ENCODE measurements at regions not wholly inside any gene's neighbourhood (a gene's known extent, or its start where the extent isn't known, plus 50 kb on each side); places are given as distances from the start of the nearest gene placed in this dataset.

GRCh38 chr18:56085551-56085950, 497.6 kb upstream of the TCF4 start:
- Histone ChIP-seq H3K9me3 (ENCODE audit: low read depth, low read length) (no peaks in the 10 kb centered on the region), H3K36me3 (ENCODE audit: insufficient read depth, low read length) (no peaks in the 10 kb centered on the region), H3K9ac (ENCODE audit: insufficient read length) (no peak overlapping the region), H3K4me3 (no peak overlapping the region), H3K27ac (no peak overlapping the region)
- DNase-seq (ENCODE audit: low read depth, low spot score) = no peak
- TF ChIP-seq POLR2AphosphoS5 (IDR thresholded peaks at IDR 0.05; ENCODE audit: borderline replicate concordance, low read depth, low read length) (no peak), EZH2 (IDR thresholded peaks at IDR 0.05) (no peak), FOXP2 (optimal IDR thresholded peaks at IDR 0.05; ENCODE audit: control extremely low read depth, extremely low read length, insufficient read depth) (no peak)

- Histone ChIP-seq H3K4me3 (no peak overlapping the region), H3K27ac (no peak overlapping the region), H3K36me3 (ENCODE audit: insufficient read depth, low read length) (no peaks in the 10 kb centered on the region), H3K9ac (ENCODE audit: insufficient read length) (no peak overlapping the region), H3K9me3 (ENCODE audit: low read depth, low read length) (no peaks in the 10 kb centered on the region)
- no peak for DNase-seq (ENCODE audit: low read depth, low spot score)
- TF ChIP-seq EZH2 (IDR thresholded peaks at IDR 0.05) (no peak), FOXP2 (optimal IDR thresholded peaks at IDR 0.05; ENCODE audit: control extremely low read depth, extremely low read length, insufficient read depth) (no peak), POLR2AphosphoS5 (IDR thresholded peaks at IDR 0.05; ENCODE audit: borderline replicate concordance, low read depth, low read length) (no peak)
Observed at GRCh38 chr18:56083523-56084287, 495.7 kb upstream of the TCF4 start.

- no peaks in the 10 kb centered on the region for H3K36me3 ChIP-seq (ENCODE audit: insufficient read depth, low read length)
- no peak overlapping the region for H3K27ac ChIP-seq
- no peak overlapping the region for H3K4me3 ChIP-seq
- H3K9ac ChIP-seq (ENCODE audit: insufficient read length) = no peak overlapping the region
- DNase-seq (ENCODE audit: low read depth, low spot score) = no peak
- no peaks in the 10 kb centered on the region for H3K9me3 ChIP-seq (ENCODE audit: low read depth, low read length)
- TF ChIP-seq EZH2 (IDR thresholded peaks at IDR 0.05) (no peak), POLR2AphosphoS5 (IDR thresholded peaks at IDR 0.05; ENCODE audit: borderline replicate concordance, low read depth, low read length) (no peak), FOXP2 (optimal IDR thresholded peaks at IDR 0.05; ENCODE audit: control extremely low read depth, extremely low read length, insufficient read depth) (no peak)
Observed at GRCh38 chr18:56083097-56083521, 495.1 kb upstream of the TCF4 start.

- no peak for DNase-seq (ENCODE audit: low read depth, low spot score)
- Histone ChIP-seq H3K9ac (ENCODE audit: insufficient read length) (no peak overlapping the region), H3K4me3 (no peak overlapping the region), H3K9me3 (ENCODE audit: low read depth, low read length) (no peaks in the 10 kb centered on the region), H3K27ac (no peak overlapping the region), H3K36me3 (ENCODE audit: insufficient read depth, low read length) (no peaks in the 10 kb centered on the region)
- no peak for TF ChIP-seq POLR2AphosphoS5 (IDR thresholded peaks at IDR 0.05; ENCODE audit: borderline replicate concordance, low read depth, low read length)
- no peak for TF ChIP-seq EZH2 (IDR thresholded peaks at IDR 0.05)
- no peak for TF ChIP-seq FOXP2 (optimal IDR thresholded peaks at IDR 0.05; ENCODE audit: control extremely low read depth, extremely low read length, insufficient read depth)
Observed at GRCh38 chr18:56076723-56077122, 488.7 kb upstream of the TCF4 start.

DNA sequence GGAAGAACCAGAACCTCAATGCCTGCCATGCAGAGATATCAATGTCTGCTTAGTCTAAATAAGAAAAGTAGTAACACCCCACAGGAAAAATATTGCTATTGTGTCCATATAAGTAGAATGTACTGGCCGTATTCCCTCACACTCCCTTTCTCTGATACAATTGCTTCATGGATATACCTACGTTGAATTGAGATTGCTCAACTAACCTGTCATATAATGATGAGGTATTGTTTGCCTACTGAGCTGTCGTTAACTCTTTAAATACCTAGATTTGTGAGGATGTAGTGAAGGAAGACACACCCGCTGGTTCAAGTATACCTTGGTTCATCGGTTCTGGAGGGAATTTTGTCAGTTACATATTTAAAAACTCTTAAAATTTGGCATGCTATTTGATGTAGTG, 480.7 kb upstream of the TCF4 start:
- no peak overlapping the region for H3K27ac ChIP-seq
- H3K9ac ChIP-seq (ENCODE audit: insufficient read length) = no peak overlapping the region
- H3K9me3 ChIP-seq (ENCODE audit: low read depth, low read length) = no peaks in the 10 kb centered on the region
- TF ChIP-seq FOXP2 (optimal IDR thresholded peaks at IDR 0.05; ENCODE audit: control extremely low read depth, extremely low read length, insufficient read depth) (no peak), POLR2AphosphoS5 (IDR thresholded peaks at IDR 0.05; ENCODE audit: borderline replicate concordance, low read depth, low read length) (no peak), EZH2 (IDR thresholded peaks at IDR 0.05) (no peak)
- DNase-seq (ENCODE audit: low read depth, low spot score) = no peak
- no peaks in the 10 kb centered on the region for H3K36me3 ChIP-seq (ENCODE audit: insufficient read depth, low read length)
- no peak overlapping the region for H3K4me3 ChIP-seq

DNA sequence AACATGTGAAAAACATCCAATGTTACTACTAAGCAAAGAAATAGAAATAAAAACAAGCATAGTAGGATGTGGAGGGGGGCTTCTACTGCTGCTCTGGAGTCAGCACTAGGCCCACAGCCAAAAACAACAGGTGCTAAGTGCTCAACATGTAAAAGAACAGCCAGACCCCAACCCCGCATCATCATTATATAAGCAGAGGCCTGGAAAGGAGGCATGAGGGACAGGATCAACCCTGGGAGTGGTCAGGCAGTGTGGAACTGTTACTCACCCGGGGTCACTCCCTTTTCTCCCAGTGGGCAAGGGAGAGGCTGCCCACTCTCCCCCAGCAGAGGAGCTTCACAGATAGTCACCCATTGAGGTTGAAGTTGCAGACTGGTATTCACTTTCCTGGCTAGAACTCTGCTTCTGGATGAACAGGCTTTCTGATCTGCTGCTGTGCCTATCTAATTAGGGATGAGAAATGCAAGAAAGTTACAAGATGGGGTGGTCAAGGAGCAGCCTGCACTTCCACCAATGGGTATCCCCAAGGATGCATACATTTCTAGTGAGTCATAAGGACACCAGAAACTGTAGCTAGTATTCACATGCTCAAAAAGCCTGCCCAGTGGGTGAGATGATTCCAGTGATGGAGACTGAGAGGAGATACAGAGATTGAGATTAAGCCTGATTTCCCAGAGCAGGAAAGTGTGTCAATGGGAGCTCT, 480.1 kb upstream of the TCF4 start:
- H3K27ac ChIP-seq = no peak overlapping the region
- TF ChIP-seq POLR2AphosphoS5 (IDR thresholded peaks at IDR 0.05; ENCODE audit: borderline replicate concordance, low read depth, low read length) (no peak), FOXP2 (optimal IDR thresholded peaks at IDR 0.05; ENCODE audit: control extremely low read depth, extremely low read length, insufficient read depth) (no peak), EZH2 (IDR thresholded peaks at IDR 0.05) (no peak)
- H3K4me3 ChIP-seq = no peak overlapping the region
- no peaks in the 10 kb centered on the region for H3K9me3 ChIP-seq (ENCODE audit: low read depth, low read length)
- no peak overlapping the region for H3K9ac ChIP-seq (ENCODE audit: insufficient read length)
- H3K36me3 ChIP-seq (ENCODE audit: insufficient read depth, low read length) = no peaks in the 10 kb centered on the region
- DNase-seq (ENCODE audit: low read depth, low spot score) = no peak

GRCh38 chr18:56067214-56067894, 479.4 kb upstream of the TCF4 start:
- Histone ChIP-seq H3K9me3 (ENCODE audit: low read depth, low read length) (no peaks in the 10 kb centered on the region), H3K9ac (ENCODE audit: insufficient read length) (no peak overlapping the region), H3K36me3 (ENCODE audit: insufficient read depth, low read length) (no peaks in the 10 kb centered on the region), H3K4me3 (peak overlapping the region; percentile 45), H3K27ac (no peak overlapping the region)
- DNase-seq (ENCODE audit: low read depth, low spot score) = peak; percentile 20
- no peak for TF ChIP-seq EZH2 (IDR thresholded peaks at IDR 0.05)
- no peak for TF ChIP-seq FOXP2 (optimal IDR thresholded peaks at IDR 0.05; ENCODE audit: control extremely low read depth, extremely low read length, insufficient read depth)
- no peak for TF ChIP-seq POLR2AphosphoS5 (IDR thresholded peaks at IDR 0.05; ENCODE audit: borderline replicate concordance, low read depth, low read length)

DNA sequence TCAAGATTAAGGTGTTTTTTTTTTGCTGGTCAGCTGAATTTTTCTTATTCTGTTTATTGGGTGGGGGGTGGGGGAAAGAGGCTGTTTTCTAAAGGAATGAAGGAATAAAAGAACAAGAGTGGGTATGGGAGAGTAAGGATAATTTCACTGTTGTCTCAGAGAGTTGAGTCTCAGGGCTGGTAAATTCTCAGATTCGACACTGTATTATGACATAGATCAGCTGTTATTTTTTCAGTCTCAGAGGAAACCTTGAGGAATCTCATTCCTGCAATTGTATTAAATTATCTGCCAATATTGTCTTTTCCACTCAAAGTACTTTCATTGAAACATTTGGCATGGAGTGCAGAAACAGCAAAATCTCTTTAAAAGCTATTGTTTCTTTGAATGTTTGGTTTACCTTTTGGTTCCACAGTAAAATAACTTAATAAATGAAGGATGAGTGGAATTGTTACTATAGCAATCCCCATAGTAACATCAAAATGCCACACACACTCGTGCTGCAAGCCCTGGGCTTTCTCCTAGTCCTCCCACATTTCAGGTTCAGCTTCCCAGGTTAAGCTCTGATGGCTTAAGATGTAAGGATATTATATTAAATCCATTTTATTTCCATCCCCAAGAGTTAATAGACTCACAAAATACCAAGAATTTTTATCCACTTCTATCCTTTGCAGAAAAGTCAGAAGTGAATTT, 478.7 kb upstream of the TCF4 start:
- H3K9ac ChIP-seq (ENCODE audit: insufficient read length) = no peak overlapping the region
- H3K9me3 ChIP-seq (ENCODE audit: low read depth, low read length) = no peaks in the 10 kb centered on the region
- no peaks in the 10 kb centered on the region for H3K36me3 ChIP-seq (ENCODE audit: insufficient read depth, low read length)
- no peak overlapping the region for H3K27ac ChIP-seq
- no peak overlapping the region for H3K4me3 ChIP-seq
- TF ChIP-seq EZH2 (IDR thresholded peaks at IDR 0.05) (no peak), FOXP2 (optimal IDR thresholded peaks at IDR 0.05; ENCODE audit: control extremely low read depth, extremely low read length, insufficient read depth) (no peak), POLR2AphosphoS5 (IDR thresholded peaks at IDR 0.05; ENCODE audit: borderline replicate concordance, low read depth, low read length) (no peak)
- DNase-seq (ENCODE audit: low read depth, low spot score) = no peak

Measured in SK-N-MC (cell line).